Fibroblast of lung (primary cell): ENCODE measurements at regions not wholly inside any gene's neighbourhood (a gene's known extent, or its start where the extent isn't known, plus 50 kb on each side); places are given as distances from the start of the nearest gene placed in this dataset.

ENCODE experiments used
- DNase-seq, 2 donors: peaks; one replicate each; pipeline versions ENCODE4 v3.0.0 to v3.0.0-alpha.2; 2010; ENCODE audit warnings: low read depth in 2 of 2
- H2AFZ ChIP-seq: 2 replicates; pipeline ENCODE4 v1.5.1; 2012; ENCODE audit warnings: low read length, control low read depth, inconsistent platforms
- H3K27ac ChIP-seq: 2 replicates; pipeline ENCODE4 v1.5.1; 2011; ENCODE audit warnings: low read length, control low read depth; ENCODE audit not compliant: insufficient read depth
- H3K27me3 ChIP-seq: 2 replicates; pipeline ENCODE4 v1.5.1; 2011; ENCODE audit warnings: mild to moderate bottlenecking, low read length; ENCODE audit not compliant: control insufficient read depth, insufficient read depth
- H3K36me3 ChIP-seq: 2 replicates; pipeline ENCODE4 v1.5.1; 2011; ENCODE audit warnings: low read length; ENCODE audit not compliant: control insufficient read depth, insufficient read depth
- H3K4me1 ChIP-seq: 2 replicates; pipeline ENCODE4 v1.5.1; 2011; ENCODE audit warnings: low read length; ENCODE audit not compliant: control insufficient read depth, insufficient read depth; ENCODE audit errors: extremely low read depth
- H3K4me2 ChIP-seq: 2 replicates; pipeline ENCODE4 v1.5.1; 2011; ENCODE audit warnings: low read length, control low read depth; ENCODE audit not compliant: insufficient read depth; ENCODE audit errors: extremely low read depth
- H3K4me3 ChIP-seq, 4 experiments: fragments of 200-600 bp in 1 of 4; sonication (generic) in 1 of 4; replicated peaks in 1 of 4; 2 replicates each; pipeline ENCODE4 v1.5.1; 2011 to 2016; ENCODE audit warnings: low read length in 4 of 4, low read depth in 3 of 4, mild to moderate bottlenecking in 3 of 4, control low read depth in 2 of 4, inconsistent platforms in 1 of 4, mixed read lengths in 1 of 4; ENCODE audit not compliant: insufficient read depth in 1 of 4; ENCODE audit errors: control extremely low read depth in 1 of 4
- H3K79me2 ChIP-seq: 2 replicates; pipeline ENCODE4 v1.5.1; 2012; ENCODE audit warnings: mild to moderate bottlenecking, low read length, inconsistent platforms; ENCODE audit not compliant: control insufficient read depth, insufficient read depth
- H3K9ac ChIP-seq: 2 replicates; pipeline ENCODE4 v1.5.1; 2011; ENCODE audit warnings: mild to moderate bottlenecking, low read length, control low read depth; ENCODE audit not compliant: insufficient read depth
- H3K9me3 ChIP-seq: 2 replicates; pipeline ENCODE4 v1.5.1; 2012; ENCODE audit warnings: low read depth, low read length; ENCODE audit not compliant: control insufficient read depth, insufficient read depth
- H4K20me1 ChIP-seq: 2 replicates; pipeline ENCODE4 v1.5.1; 2011; ENCODE audit warnings: low read length; ENCODE audit not compliant: control insufficient read depth, insufficient read depth; ENCODE audit errors: extremely low read depth
- EZH2 ChIP-seq: IDR thresholded peaks from 2 replicates; pipeline ENCODE4 v1.5.1; 2012; ENCODE audit warnings: low read length, control low read depth, mild to moderate bottlenecking; ENCODE audit errors: missing control alignments
- TF ChIP-seq, protein P1 (sequence below), 2 donors: IDR thresholded peaks in 1 of 2; conservative IDR thresholded peaks in 1 of 2; 1 replicate in 1 of 2; 2 replicates in 1 of 2; pipeline ENCODE4 v1.5.1; 2011 to 2012; ENCODE audit warnings: low read length in 2 of 2, control low read depth in 1 of 2, inconsistent platforms in 1 of 2, low read depth in 1 of 2, mild to moderate bottlenecking in 1 of 2

DNA sequence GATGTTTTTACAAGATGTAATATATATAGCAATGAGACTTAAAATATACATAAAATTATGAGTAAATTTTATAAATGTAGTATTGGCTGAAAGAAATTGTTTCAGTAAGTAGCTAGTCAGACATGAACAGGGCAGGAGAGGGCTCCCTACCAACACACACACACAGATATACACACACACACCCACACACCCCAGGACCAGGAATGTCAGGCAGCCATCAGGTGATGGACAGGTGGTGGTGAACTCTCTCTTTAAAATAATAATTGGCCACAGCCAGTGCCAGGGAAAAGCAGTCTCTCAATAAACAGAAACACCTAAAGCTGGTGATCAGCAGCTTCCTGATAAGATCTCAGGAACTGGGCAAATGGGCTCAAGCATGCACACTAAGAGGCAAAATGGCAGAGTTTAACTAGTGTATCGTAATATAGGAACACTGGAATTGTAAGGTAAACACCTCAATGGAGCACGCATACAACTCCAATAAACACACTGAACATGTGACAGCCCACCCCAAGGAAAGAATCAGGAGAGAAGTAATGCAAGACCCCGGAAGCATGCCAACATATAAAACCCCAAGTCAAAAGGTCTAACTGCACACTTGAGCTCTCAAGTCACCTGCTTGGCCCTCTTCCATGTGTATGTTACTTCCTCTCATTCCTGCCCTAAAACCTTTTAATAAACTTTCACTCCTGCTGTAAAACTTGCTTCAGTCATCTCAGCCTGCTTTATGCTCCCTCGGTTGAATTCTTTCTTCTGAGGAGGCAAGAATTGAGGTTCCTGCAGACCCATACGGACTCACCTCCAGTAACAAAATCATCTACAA is 1034.1 kb upstream of the SEMA6D start:
- TF ChIP-seq EZH2: no peak
- TF ChIP-seq, protein P1, sequence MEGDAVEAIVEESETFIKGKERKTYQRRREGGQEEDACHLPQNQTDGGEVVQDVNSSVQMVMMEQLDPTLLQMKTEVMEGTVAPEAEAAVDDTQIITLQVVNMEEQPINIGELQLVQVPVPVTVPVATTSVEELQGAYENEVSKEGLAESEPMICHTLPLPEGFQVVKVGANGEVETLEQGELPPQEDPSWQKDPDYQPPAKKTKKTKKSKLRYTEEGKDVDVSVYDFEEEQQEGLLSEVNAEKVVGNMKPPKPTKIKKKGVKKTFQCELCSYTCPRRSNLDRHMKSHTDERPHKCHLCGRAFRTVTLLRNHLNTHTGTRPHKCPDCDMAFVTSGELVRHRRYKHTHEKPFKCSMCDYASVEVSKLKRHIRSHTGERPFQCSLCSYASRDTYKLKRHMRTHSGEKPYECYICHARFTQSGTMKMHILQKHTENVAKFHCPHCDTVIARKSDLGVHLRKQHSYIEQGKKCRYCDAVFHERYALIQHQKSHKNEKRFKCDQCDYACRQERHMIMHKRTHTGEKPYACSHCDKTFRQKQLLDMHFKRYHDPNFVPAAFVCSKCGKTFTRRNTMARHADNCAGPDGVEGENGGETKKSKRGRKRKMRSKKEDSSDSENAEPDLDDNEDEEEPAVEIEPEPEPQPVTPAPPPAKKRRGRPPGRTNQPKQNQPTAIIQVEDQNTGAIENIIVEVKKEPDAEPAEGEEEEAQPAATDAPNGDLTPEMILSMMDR (conservative IDR thresholded peaks at IDR 0.05 in 1 of 2, IDR thresholded peaks at IDR 0.05 in 1 of 2; ENCODE audit: low read depth in 1 of 2, low read length in 2 of 2): no peak
- no peaks in the 10 kb centered on the region for H3K4me1 ChIP-seq
- no peaks in the 10 kb centered on the region for H3K9me3 ChIP-seq
- H3K4me2 ChIP-seq: no peak overlapping the region
- no peak overlapping the region for H3K9ac ChIP-seq
- H4K20me1 ChIP-seq: no peaks in the 10 kb centered on the region
- no peak overlapping the region for H3K4me3 ChIP-seq
- H3K27ac ChIP-seq: no peak overlapping the region
- H3K36me3 ChIP-seq: no peaks in the 10 kb centered on the region
- no peak for DNase-seq
- H3K27me3 ChIP-seq: no peaks in the 10 kb centered on the region
- H2AFZ ChIP-seq: no peak overlapping the region
- H3K79me2 ChIP-seq: no peaks in the 10 kb centered on the region

DNA sequence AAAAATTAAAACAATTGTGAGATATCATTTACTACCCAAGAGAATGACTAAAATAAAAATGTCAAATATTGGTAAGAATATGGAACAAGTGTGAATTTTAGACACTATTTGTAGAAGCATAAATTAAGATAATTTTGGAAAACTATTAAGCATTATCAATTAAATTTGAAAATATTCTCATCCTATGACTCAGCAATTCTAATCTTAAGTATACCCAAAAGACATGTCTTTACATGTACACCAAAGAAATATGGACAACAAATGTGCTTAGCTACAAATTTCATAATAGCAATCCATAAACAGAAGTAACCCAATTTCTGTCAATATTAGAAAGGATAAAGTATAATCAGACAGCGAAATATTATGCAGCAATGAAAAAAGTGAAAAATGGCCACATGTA is 1032.2 kb upstream of the SEMA6D start:
- no peaks in the 10 kb centered on the region for H3K79me2 ChIP-seq
- H3K27me3 ChIP-seq: no peaks in the 10 kb centered on the region
- no peaks in the 10 kb centered on the region for H3K4me1 ChIP-seq
- no peak overlapping the region for H3K4me2 ChIP-seq
- H4K20me1 ChIP-seq: no peaks in the 10 kb centered on the region
- no peak overlapping the region for H3K27ac ChIP-seq
- TF ChIP-seq, protein P1 (conservative IDR thresholded peaks at IDR 0.05 in 1 of 2, IDR thresholded peaks at IDR 0.05 in 1 of 2; ENCODE audit: low read depth in 1 of 2, low read length in 2 of 2): no peak
- no peak for TF ChIP-seq EZH2
- DNase-seq: no peak
- H3K9me3 ChIP-seq: no peaks in the 10 kb centered on the region
- H3K36me3 ChIP-seq: no peaks in the 10 kb centered on the region
- H3K9ac ChIP-seq: no peak overlapping the region
- no peak overlapping the region for H2AFZ ChIP-seq
- H3K4me3 ChIP-seq: no peak overlapping the region

DNA sequence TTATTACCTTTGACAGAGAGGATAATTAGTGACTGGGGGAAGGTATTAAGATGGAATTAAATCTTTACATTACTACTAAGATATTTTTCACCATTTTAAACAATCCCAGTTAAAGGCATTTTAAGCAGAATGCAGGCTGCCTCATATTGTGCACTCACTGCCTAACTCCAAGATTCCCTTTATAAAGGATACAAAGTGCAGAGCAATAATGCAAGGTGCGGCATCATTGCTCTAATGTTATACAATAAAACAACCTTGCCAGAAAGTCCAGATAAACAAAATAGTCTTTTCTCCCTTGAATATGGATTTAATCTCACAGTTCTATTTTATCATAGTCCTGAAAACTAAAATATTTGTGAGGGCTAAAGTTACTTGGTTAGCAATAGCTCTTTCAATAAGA is 1031.6 kb upstream of the SEMA6D start:
- Histone ChIP-seq H3K79me2 (no peaks in the 10 kb centered on the region), H3K9ac (no peak overlapping the region), H3K27me3 (no peaks in the 10 kb centered on the region), H3K27ac (no peak overlapping the region), H3K9me3 (no peaks in the 10 kb centered on the region), H3K4me2 (no peak overlapping the region), H3K4me1 (no peaks in the 10 kb centered on the region), H4K20me1 (no peaks in the 10 kb centered on the region), H3K36me3 (no peaks in the 10 kb centered on the region), H3K4me3 (no peak overlapping the region), H2AFZ (no peak overlapping the region)
- no peak for DNase-seq
- TF ChIP-seq, protein P1 (conservative IDR thresholded peaks at IDR 0.05 in 1 of 2, IDR thresholded peaks at IDR 0.05 in 1 of 2; ENCODE audit: low read depth in 1 of 2, low read length in 2 of 2): no peak
- no peak for TF ChIP-seq EZH2
